ENCODE measurements at regions not wholly inside any gene's neighbourhood (a gene's known extent, or its start where the extent isn't known, plus 50 kb on each side); places are given as distances from the start of the nearest gene placed in this dataset.

DNA sequence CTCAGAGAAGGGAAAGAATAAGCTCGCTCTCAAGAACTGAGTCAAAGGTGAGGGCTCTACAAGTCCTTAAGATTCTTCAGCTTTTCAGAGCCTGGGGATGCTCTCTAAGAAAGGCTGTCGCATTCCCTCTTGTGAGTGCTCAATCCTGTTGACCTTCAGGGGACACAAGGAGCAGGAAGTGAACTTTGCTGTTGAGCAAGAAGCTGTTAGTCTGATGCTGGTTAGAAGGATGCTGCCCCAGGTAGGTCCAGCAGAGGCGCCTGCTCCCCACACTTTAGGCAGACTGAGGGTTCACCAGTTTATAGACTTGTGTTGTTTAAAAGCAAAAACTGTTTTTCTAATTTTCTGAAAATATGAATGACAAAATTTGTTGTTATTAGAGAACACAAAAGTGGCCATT is 125.4 kb upstream of the SPOCK3 start:
- no peak for TF ChIP-seq TSHZ2 (CRISPR knock-in tag; IDR thresholded peaks at IDR 0.05)
- no peak for TF ChIP-seq GLIS3 (CRISPR knock-in tag; IDR thresholded peaks at IDR 0.05)
- TF ChIP-seq ZNF70 (CRISPR knock-in tag; IDR thresholded peaks at IDR 0.05) = no peak
- no peak for TF ChIP-seq ZFP30 (CRISPR knock-in tag; IDR thresholded peaks at IDR 0.05)
- no peak for TF ChIP-seq CSDC2 (CRISPR knock-in tag; IDR thresholded peaks at IDR 0.05)
- TF ChIP-seq ZNF565 (CRISPR knock-in tag; conservative IDR thresholded peaks at IDR 0.05; ENCODE audit: low read depth) = no peak
- TF ChIP-seq ISL1 (CRISPR knock-in tag; IDR thresholded peaks at IDR 0.05) = no peak
- TF ChIP-seq, protein P1, sequence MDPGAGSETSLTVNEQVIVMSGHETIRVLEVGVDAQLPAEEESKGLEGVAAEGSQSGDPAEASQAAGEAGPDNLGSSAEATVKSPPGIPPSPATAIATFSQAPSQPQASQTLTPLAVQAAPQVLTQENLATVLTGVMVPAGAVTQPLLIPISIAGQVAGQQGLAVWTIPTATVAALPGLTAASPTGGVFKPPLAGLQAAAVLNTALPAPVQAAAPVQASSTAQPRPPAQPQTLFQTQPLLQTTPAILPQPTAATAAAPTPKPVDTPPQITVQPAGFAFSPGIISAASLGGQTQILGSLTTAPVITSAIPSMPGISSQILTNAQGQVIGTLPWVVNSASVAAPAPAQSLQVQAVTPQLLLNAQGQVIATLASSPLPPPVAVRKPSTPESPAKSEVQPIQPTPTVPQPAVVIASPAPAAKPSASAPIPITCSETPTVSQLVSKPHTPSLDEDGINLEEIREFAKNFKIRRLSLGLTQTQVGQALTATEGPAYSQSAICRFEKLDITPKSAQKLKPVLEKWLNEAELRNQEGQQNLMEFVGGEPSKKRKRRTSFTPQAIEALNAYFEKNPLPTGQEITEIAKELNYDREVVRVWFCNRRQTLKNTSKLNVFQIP (CRISPR knock-in tag; IDR thresholded peaks at IDR 0.05; ENCODE audit: borderline replicate concordance, low read depth) = no peak
- no peak for TF ChIP-seq OSR1 (CRISPR knock-in tag; IDR thresholded peaks at IDR 0.05)
- TF ChIP-seq RARB (CRISPR knock-in tag; IDR thresholded peaks at IDR 0.05) = no peak
- TF ChIP-seq ESRRG (CRISPR knock-in tag; IDR thresholded peaks at IDR 0.05) = no peak
- no peak for ATAC-seq

GRCh38 chr4:167379076-167379835 is 145.0 kb upstream of the SPOCK3 start:
- no peak for ATAC-seq
- TF ChIP-seq ARNTL (CRISPR knock-in tag; IDR thresholded peaks at IDR 0.05; ENCODE audit: borderline replicate concordance, low read depth) = no peak
- TF ChIP-seq ESRRG (CRISPR knock-in tag; IDR thresholded peaks at IDR 0.05) = no peak
- TF ChIP-seq, protein P1 (CRISPR knock-in tag; IDR thresholded peaks at IDR 0.05; ENCODE audit: borderline replicate concordance, low read depth) = no peak
- no peak for TF ChIP-seq ZNF565 (CRISPR knock-in tag; conservative IDR thresholded peaks at IDR 0.05; ENCODE audit: low read depth)
- TF ChIP-seq, protein P2, sequence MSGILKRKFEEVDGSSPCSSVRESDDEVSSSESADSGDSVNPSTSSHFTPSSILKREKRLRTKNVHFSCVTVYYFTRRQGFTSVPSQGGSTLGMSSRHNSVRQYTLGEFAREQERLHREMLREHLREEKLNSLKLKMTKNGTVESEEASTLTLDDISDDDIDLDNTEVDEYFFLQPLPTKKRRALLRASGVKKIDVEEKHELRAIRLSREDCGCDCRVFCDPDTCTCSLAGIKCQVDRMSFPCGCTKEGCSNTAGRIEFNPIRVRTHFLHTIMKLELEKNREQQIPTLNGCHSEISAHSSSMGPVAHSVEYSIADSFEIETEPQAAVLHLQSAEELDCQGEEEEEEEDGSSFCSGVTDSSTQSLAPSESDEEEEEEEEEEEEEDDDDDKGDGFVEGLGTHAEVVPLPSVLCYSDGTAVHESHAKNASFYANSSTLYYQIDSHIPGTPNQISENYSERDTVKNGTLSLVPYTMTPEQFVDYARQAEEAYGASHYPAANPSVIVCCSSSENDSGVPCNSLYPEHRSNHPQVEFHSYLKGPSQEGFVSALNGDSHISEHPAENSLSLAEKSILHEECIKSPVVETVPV (CRISPR knock-in tag; IDR thresholded peaks at IDR 0.05) = no peak
- TF ChIP-seq TOX (CRISPR knock-in tag; IDR thresholded peaks at IDR 0.05; ENCODE audit: borderline replicate concordance) = no peak
- no peak for TF ChIP-seq RARB (CRISPR knock-in tag; IDR thresholded peaks at IDR 0.05)
- TF ChIP-seq BACH2 (CRISPR knock-in tag; IDR thresholded peaks at IDR 0.05; ENCODE audit: borderline replicate concordance) = no peak

DNA sequence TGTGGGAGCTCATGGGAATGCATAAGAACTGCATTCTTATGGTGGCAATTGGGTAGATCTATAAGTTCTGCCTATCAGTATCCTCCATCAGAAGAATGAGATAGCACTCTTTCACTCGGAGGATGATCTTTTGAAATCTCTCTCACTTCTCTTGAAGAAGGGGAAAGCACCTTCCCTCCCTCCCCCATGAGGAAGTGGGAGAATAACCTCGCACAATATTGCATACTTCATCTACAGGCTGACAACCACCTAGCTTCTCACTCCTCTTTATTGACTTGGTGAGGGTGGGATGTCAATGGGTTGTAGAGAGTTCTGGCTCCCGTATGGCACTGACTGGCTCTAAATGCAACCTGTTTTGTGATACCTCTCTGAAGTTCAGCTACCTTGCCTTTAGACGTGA is 146.7 kb upstream of the SPOCK3 start:
- no peak for ATAC-seq
- TF ChIP-seq CSDC2 (CRISPR knock-in tag; IDR thresholded peaks at IDR 0.05) (no peak), ZFP3 (CRISPR knock-in tag; IDR thresholded peaks at IDR 0.05) (no peak)

DNA sequence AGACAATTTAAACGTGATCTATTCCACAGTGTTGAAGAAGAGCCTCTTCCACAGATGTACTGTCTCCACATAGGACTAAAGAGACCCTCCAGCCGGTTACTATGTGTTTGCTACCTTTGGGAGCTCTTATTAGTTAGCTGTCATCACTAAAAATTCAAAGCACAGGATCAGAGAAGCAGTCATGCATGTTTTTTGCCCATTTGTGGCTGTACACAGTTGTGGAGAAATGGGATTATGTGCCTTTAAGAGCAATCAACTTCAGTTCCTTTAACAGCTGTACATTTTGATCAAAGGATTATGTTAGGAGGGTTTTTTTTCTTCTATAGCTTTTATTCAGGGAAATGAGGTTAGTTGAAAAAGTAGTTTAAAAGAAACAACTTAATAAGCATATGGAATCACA is 149.0 kb upstream of the SPOCK3 start:
- no peak for TF ChIP-seq ZNF8 (CRISPR knock-in tag; IDR thresholded peaks at IDR 0.05)
- TF ChIP-seq ZC3H10 (CRISPR knock-in tag; IDR thresholded peaks at IDR 0.05) = no peak
- TF ChIP-seq CSDC2 (CRISPR knock-in tag; IDR thresholded peaks at IDR 0.05) = no peak
- TF ChIP-seq TCF4 (CRISPR knock-in tag; IDR thresholded peaks at IDR 0.05; ENCODE audit: borderline replicate concordance) = no peak
- no peak for TF ChIP-seq TSHZ2 (CRISPR knock-in tag; IDR thresholded peaks at IDR 0.05)
- TF ChIP-seq ZNF70 (CRISPR knock-in tag; IDR thresholded peaks at IDR 0.05) = no peak
- no peak for TF ChIP-seq SNAI2 (CRISPR knock-in tag; IDR thresholded peaks at IDR 0.05)
- TF ChIP-seq ZFP30 (CRISPR knock-in tag; IDR thresholded peaks at IDR 0.05) = no peak
- no peak for TF ChIP-seq PPARA (CRISPR knock-in tag; IDR thresholded peaks at IDR 0.05; ENCODE audit: borderline replicate concordance)
- TF ChIP-seq BACH2 (CRISPR knock-in tag; IDR thresholded peaks at IDR 0.05; ENCODE audit: borderline replicate concordance) = no peak
- no peak for TF ChIP-seq ARNTL (CRISPR knock-in tag; IDR thresholded peaks at IDR 0.05; ENCODE audit: borderline replicate concordance, low read depth)
- no peak for TF ChIP-seq ZNF565 (CRISPR knock-in tag; conservative IDR thresholded peaks at IDR 0.05; ENCODE audit: low read depth)
- TF ChIP-seq, protein P1 (CRISPR knock-in tag; IDR thresholded peaks at IDR 0.05; ENCODE audit: borderline replicate concordance, low read depth) = no peak
- no peak for TF ChIP-seq OSR1 (CRISPR knock-in tag; IDR thresholded peaks at IDR 0.05)
- TF ChIP-seq TOX (CRISPR knock-in tag; IDR thresholded peaks at IDR 0.05; ENCODE audit: borderline replicate concordance) = no peak
- no peak for TF ChIP-seq ISL1 (CRISPR knock-in tag; IDR thresholded peaks at IDR 0.05)
- TF ChIP-seq ESRRG (CRISPR knock-in tag; IDR thresholded peaks at IDR 0.05) = no peak
- ATAC-seq = no peak

Data from SK-N-SH treated with all-trans-retinoic acid at 6 μM for 48 hours (cell line).